ENCODE measurements at regions not wholly inside any gene's neighbourhood (a gene's known extent, or its start where the extent isn't known, plus 50 kb on each side); places are given as distances from the start of the nearest gene placed in this dataset.

- DNase-seq (ENCODE audit: insufficient read length, low spot score) (no peak), FAIRE-seq (no peak)
- no peak for TF ChIP-seq CTCF (IDR thresholded peaks at IDR 0.05; ENCODE audit: insufficient read depth, missing control alignments)
Observed at GRCh38 chr10:34920578-34920977, 105.5 kb upstream of the PARD3 start.

- no peak for TF ChIP-seq CTCF (IDR thresholded peaks at IDR 0.05; ENCODE audit: insufficient read depth, missing control alignments)
- DNase-seq (ENCODE audit: insufficient read length, low spot score) (no peak), FAIRE-seq (no peak)
Observed at GRCh38 chr10:34918776-34919315, 103.8 kb upstream of the PARD3 start.

GRCh38 chr10:34918060-34918775 is 103.1 kb upstream of the PARD3 start:
- FAIRE-seq (no peak), DNase-seq (ENCODE audit: insufficient read length, low spot score) (no peak)
- no peak for TF ChIP-seq CTCF (IDR thresholded peaks at IDR 0.05; ENCODE audit: insufficient read depth, missing control alignments)

GRCh38 chr10:34916314-34916713 is 101.2 kb upstream of the PARD3 start:
- no peak for FAIRE-seq
- no peak for TF ChIP-seq CTCF (IDR thresholded peaks at IDR 0.05; ENCODE audit: insufficient read depth, missing control alignments)
- DNase-seq (ENCODE audit: insufficient read length, low spot score) = no peak

GRCh38 chr10:34912771-34913170 is 97.7 kb upstream of the PARD3 start:
- no peak for TF ChIP-seq CTCF (IDR thresholded peaks at IDR 0.05; ENCODE audit: insufficient read depth, missing control alignments)
- no peak for DNase-seq (ENCODE audit: insufficient read length, low spot score)
- FAIRE-seq = no peak

GRCh38 chr10:34911661-34912205 is 96.6 kb upstream of the PARD3 start:
- FAIRE-seq (no peak), DNase-seq (ENCODE audit: insufficient read length, low spot score) (no peak)
- no peak for TF ChIP-seq CTCF (IDR thresholded peaks at IDR 0.05; ENCODE audit: insufficient read depth, missing control alignments)

- FAIRE-seq (no peak), DNase-seq (ENCODE audit: insufficient read length, low spot score) (no peak)
- TF ChIP-seq CTCF (IDR thresholded peaks at IDR 0.05; ENCODE audit: insufficient read depth, missing control alignments) = no peak
Observed at GRCh38 chr10:34908481-34908880, 93.4 kb upstream of the PARD3 start.

Data from D721Med (cell line).